Nephron progenitor cell (in vitro differentiated cells): ENCODE measurements at regions not wholly inside any gene's neighbourhood (a gene's known extent, or its start where the extent isn't known, plus 50 kb on each side); places are given as distances from the start of the nearest gene placed in this dataset.
A peak's percentile ranks its signal among the peaks of the same experiment; 100 is the strongest.

Source experiments
- DNase-seq: peaks from one replicate; pipeline ENCODE4 v3.0.0; 2021
- H3K27ac Mint-ChIP-seq: 2 replicates; pipeline ENCODE4 v1.8.0; 2021; ENCODE audit warnings: mild to moderate bottlenecking, moderate library complexity, mixed read lengths
- H3K27me3 Mint-ChIP-seq: 2 replicates; pipeline ENCODE4 v1.8.0; 2021; ENCODE audit warnings: mild to moderate bottlenecking, low read depth, mixed read lengths; ENCODE audit not compliant: poor library complexity
- H3K36me3 Mint-ChIP-seq: 2 replicates; pipeline ENCODE4 v1.8.0; 2021; ENCODE audit warnings: low read depth, mixed read lengths
- H3K4me1 Mint-ChIP-seq: 2 replicates; pipeline ENCODE4 v1.8.0; 2021; ENCODE audit warnings: mixed read lengths
- H3K4me3 Mint-ChIP-seq: 2 replicates; pipeline ENCODE4 v1.8.0; 2021; ENCODE audit warnings: mild to moderate bottlenecking, moderate library complexity, mixed read lengths
- H3K9me3 Mint-ChIP-seq: 2 replicates; pipeline ENCODE4 v1.8.0; 2021; ENCODE audit warnings: mild to moderate bottlenecking, moderate library complexity, mixed read lengths
- CTCF ChIP-seq: fragments of 200-600 bp; sonication (generic); IDR thresholded peaks from 2 replicates; pipeline ENCODE4 v1.5.0; 2021; ENCODE audit warnings: antibody characterized with exemption

GRCh38 chr2:234550511-234551107 is 53.7 kb upstream of the ARL4C start:
- Mint-ChIP-seq H3K9me3 (peaks cover 7% of the 10 kb centered on the region), H3K4me3 (no peak overlapping the region), H3K27ac (no peak overlapping the region), H3K27me3 (peaks cover 19% of the 10 kb centered on the region), H3K36me3 (peaks cover 7% of the 10 kb centered on the region), H3K4me1 (peaks cover 27% of the 10 kb centered on the region)
- DNase-seq = peak; percentile 69
- TF ChIP-seq CTCF = peak; percentile 92

GRCh38 chr2:234550056-234550455 is 53.2 kb upstream of the ARL4C start:
- no peak overlapping the region for H3K4me3 Mint-ChIP-seq
- H3K9me3 Mint-ChIP-seq = peaks cover 6% of the 10 kb centered on the region
- TF ChIP-seq CTCF = no peak
- no peak for DNase-seq
- peaks cover 5% of the 10 kb centered on the region for H3K36me3 Mint-ChIP-seq
- peaks cover 16% of the 10 kb centered on the region for H3K27me3 Mint-ChIP-seq
- no peak overlapping the region for H3K27ac Mint-ChIP-seq
- H3K4me1 Mint-ChIP-seq = peaks cover 32% of the 10 kb centered on the region

GRCh38 chr2:234548695-234549420 is 52.0 kb upstream of the ARL4C start:
- peaks cover 37% of the 10 kb centered on the region for H3K4me1 Mint-ChIP-seq
- no peak for DNase-seq
- no peaks in the 10 kb centered on the region for H3K9me3 Mint-ChIP-seq

GRCh38 chr2:234546770-234547169 is 49.9 kb upstream of the ARL4C start:
- Mint-ChIP-seq H3K27ac (no peak overlapping the region), H3K9me3 (no peaks in the 10 kb centered on the region), H3K36me3 (no peaks in the 10 kb centered on the region), H3K27me3 (peaks cover 16% of the 10 kb centered on the region), H3K4me3 (no peak overlapping the region), H3K4me1 (peaks cover 45% of the 10 kb centered on the region)
- DNase-seq = no peak
- no peak for TF ChIP-seq CTCF

More at GRCh38 chr2:234548695-234549420, 52.0 kb upstream of the ARL4C start:
- H3K4me3 Mint-ChIP-seq = no peak overlapping the region
- no peak for TF ChIP-seq CTCF
- H3K27ac Mint-ChIP-seq = no peak overlapping the region
- peaks cover 16% of the 10 kb centered on the region for H3K27me3 Mint-ChIP-seq
- no peaks in the 10 kb centered on the region for H3K36me3 Mint-ChIP-seq
